KMS-11 (cell line): ENCODE measurements at regions not wholly inside any gene's neighbourhood (a gene's known extent, or its start where the extent isn't known, plus 50 kb on each side); places are given as distances from the start of the nearest gene placed in this dataset.

ENCODE experiments used
- H2AFZ ChIP-seq: fragments of 200-600 bp; sonication (generic); 2 replicates; pipeline ENCODE4 v1.6.1; 2016; ENCODE audit warnings: antibody characterized with exemption, mixed run types, low read depth
- H3K27ac ChIP-seq: fragments of 200-600 bp; sonication (generic); 2 replicates; pipeline ENCODE4 v1.6.1; 2016; ENCODE audit warnings: mild to moderate bottlenecking, mixed run types
- H3K27me3 ChIP-seq: fragments of 200-600 bp; sonication (generic); 2 replicates; pipeline ENCODE4 v1.6.1; 2017; ENCODE audit warnings: mild to moderate bottlenecking, low read depth, mixed run types, moderate library complexity; ENCODE audit not compliant: insufficient read depth
- H3K36me3 ChIP-seq: fragments of 200-600 bp; sonication (generic); 2 replicates; pipeline ENCODE4 v1.6.1; 2017; ENCODE audit warnings: mild to moderate bottlenecking, mixed run types; ENCODE audit not compliant: insufficient read depth
- H3K4me1 ChIP-seq: fragments of 200-600 bp; sonication (generic); 2 replicates; pipeline ENCODE4 v1.6.1; 2016; ENCODE audit warnings: mild to moderate bottlenecking, low read depth, mixed run types; ENCODE audit not compliant: poor library complexity, severe bottlenecking
- H3K4me2 ChIP-seq: fragments of 200-600 bp; sonication (generic); 2 replicates; pipeline ENCODE4 v1.7.0; 2016; ENCODE audit warnings: mild to moderate bottlenecking, mixed run types
- H3K4me3 ChIP-seq: fragments of 200-600 bp; sonication (generic); IDR thresholded peaks from 2 replicates; pipeline ENCODE4 v1.6.1; 2017; ENCODE audit warnings: low read depth, low read length, mixed read lengths; ENCODE audit not compliant: insufficient read depth
- H3K79me2 ChIP-seq: fragments of 200-600 bp; sonication (generic); 2 replicates; pipeline ENCODE4 v1.6.1; 2016; ENCODE audit warnings: low read depth, mixed run types; ENCODE audit not compliant: insufficient read depth
- H3K9ac ChIP-seq: fragments of 200-600 bp; sonication (generic); 2 replicates; pipeline ENCODE4 v1.6.1; 2016; ENCODE audit warnings: mild to moderate bottlenecking, mixed run types
- H4K20me1 ChIP-seq: fragments of 200-600 bp; sonication (generic); 2 replicates; pipeline ENCODE4 v1.6.1; 2016; ENCODE audit warnings: mild to moderate bottlenecking, mixed run types; ENCODE audit not compliant: insufficient read depth
- TF ChIP-seq, protein P1 (sequence below): fragments of 200-600 bp; sonication (generic); conservative IDR thresholded peaks from 2 replicates; pipeline ENCODE4 v1.6.1; 2017; ENCODE audit warnings: low read depth, mild to moderate bottlenecking, antibody characterized with exemption, low read length, moderate library complexity, mixed read lengths

- no peaks in the 10 kb centered on the region for H3K79me2 ChIP-seq
- no peaks in the 10 kb centered on the region for H3K4me1 ChIP-seq
- no peaks in the 10 kb centered on the region for H4K20me1 ChIP-seq
- TF ChIP-seq, protein P1, sequence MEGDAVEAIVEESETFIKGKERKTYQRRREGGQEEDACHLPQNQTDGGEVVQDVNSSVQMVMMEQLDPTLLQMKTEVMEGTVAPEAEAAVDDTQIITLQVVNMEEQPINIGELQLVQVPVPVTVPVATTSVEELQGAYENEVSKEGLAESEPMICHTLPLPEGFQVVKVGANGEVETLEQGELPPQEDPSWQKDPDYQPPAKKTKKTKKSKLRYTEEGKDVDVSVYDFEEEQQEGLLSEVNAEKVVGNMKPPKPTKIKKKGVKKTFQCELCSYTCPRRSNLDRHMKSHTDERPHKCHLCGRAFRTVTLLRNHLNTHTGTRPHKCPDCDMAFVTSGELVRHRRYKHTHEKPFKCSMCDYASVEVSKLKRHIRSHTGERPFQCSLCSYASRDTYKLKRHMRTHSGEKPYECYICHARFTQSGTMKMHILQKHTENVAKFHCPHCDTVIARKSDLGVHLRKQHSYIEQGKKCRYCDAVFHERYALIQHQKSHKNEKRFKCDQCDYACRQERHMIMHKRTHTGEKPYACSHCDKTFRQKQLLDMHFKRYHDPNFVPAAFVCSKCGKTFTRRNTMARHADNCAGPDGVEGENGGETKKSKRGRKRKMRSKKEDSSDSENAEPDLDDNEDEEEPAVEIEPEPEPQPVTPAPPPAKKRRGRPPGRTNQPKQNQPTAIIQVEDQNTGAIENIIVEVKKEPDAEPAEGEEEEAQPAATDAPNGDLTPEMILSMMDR: no peak
- H2AFZ ChIP-seq: no peak overlapping the region
- no peak overlapping the region for H3K27ac ChIP-seq
- H3K4me2 ChIP-seq: no peak overlapping the region
- H3K4me3 ChIP-seq: no peak overlapping the region
- H3K9ac ChIP-seq: no peak overlapping the region
- no peaks in the 10 kb centered on the region for H3K27me3 ChIP-seq
- no peaks in the 10 kb centered on the region for H3K36me3 ChIP-seq
Measured at GRCh38 chr4:187944179-187944578, 51.4 kb upstream of the ZFP42 start.
